SK-N-SH (cell line): ENCODE measurements at regions not wholly inside any gene's neighbourhood (a gene's known extent, or its start where the extent isn't known, plus 50 kb on each side); places are given as distances from the start of the nearest gene placed in this dataset.

Experiments used
- CTCF ChIP-seq: fragments of 200-600 bp; sonication (generic); IDR thresholded peaks from 2 replicates; pipeline ENCODE4 v1.6.1; 2017; ENCODE audit warnings: antibody characterized with exemption, mild to moderate bottlenecking, moderate library complexity
- GATA2 ChIP-seq: sonication (generic); formaldehyde crosslinking; IDR thresholded peaks from 2 replicates; pipeline ENCODE4 v1.5.0; 2020; ENCODE audit warnings: mild to moderate bottlenecking, missing genetic modification reagents
- RXRA ChIP-seq: IDR thresholded peaks from 2 replicates; pipeline ENCODE4 v1.4.0; 2012; ENCODE audit warnings: low read depth, mild to moderate bottlenecking, borderline replicate concordance
- YY1 ChIP-seq: IDR thresholded peaks from 2 replicates; pipeline ENCODE4 v1.4.0; 2012; ENCODE audit warnings: low read depth, mild to moderate bottlenecking

- TF ChIP-seq YY1 (no peak), CTCF (no peak), RXRA (no peak), GATA2 (no peak)
These were observed 235.8 kb upstream of the DCN start for GRCh38 chr12:91418221-91419090.
